Left lung (tissue), 4 donors: ENCODE measurements at regions not wholly inside any gene's neighbourhood (a gene's known extent, or its start where the extent isn't known, plus 50 kb on each side); places are given as distances from the start of the nearest gene placed in this dataset.

Experiments used
- ATAC-seq: fragments of 200-7000 bp; cut with Tn5 transposase; one replicate; pipeline ENCODE4 v1.9.1; 2020; ENCODE audit warnings: moderate library complexity
- DNase-seq, 4 donors: peaks; one replicate each; pipeline ENCODE4 v3.0.0-alpha.2; 2013 to 2020
- H3K27ac ChIP-seq, 2 donors: fragments of 200-600 bp; sonication (generic) in 1 of 2; one replicate each; pipeline versions ENCODE4 v1.5.0 to v1.8.0; 2020 to 2021
- H3K27me3 ChIP-seq, 2 donors: fragments of 200-600 bp; sonication (generic) in 1 of 2; one replicate each; pipeline versions ENCODE4 v1.5.0 to v1.8.0; 2020 to 2021
- H3K36me3 ChIP-seq, 2 donors: fragments of 200-600 bp; sonication (generic) in 1 of 2; one replicate each; pipeline versions ENCODE4 v1.5.0 to v1.8.0; 2020 to 2021
- H3K4me1 ChIP-seq, 2 donors: fragments of 200-600 bp; one replicate each; pipeline ENCODE4 v1.8.0; 2021
- H3K4me3 ChIP-seq, 2 donors: fragments of 200-600 bp; sonication (generic) in 1 of 2; one replicate each; pipeline versions ENCODE4 v1.5.0 to v1.8.0; 2020 to 2021; ENCODE audit warnings: mild to moderate bottlenecking in 1 of 2
- H3K9me3 ChIP-seq, 2 donors: fragments of 200-600 bp; sonication (generic) in 1 of 2; one replicate each; pipeline versions ENCODE4 v1.5.0 to v1.8.0; 2020 to 2021
- CTCF ChIP-seq, 2 donors: fragments of 200-600 bp; sonication (generic) in 1 of 2; IDR thresholded peaks; one replicate each; pipeline versions ENCODE4 v1.5.0 to v1.8.0; 2021; ENCODE audit warnings: antibody characterized with exemption in 2 of 2
- intact Hi-C, 2 donors: fragments of 100-400 bp; cut with DNase I; formaldehyde crosslinking; loops; one replicate each; pipeline versions ENCODE4 v1.11.2 to v1.14.2; 2022
- donor health status: DM: no; HTN: yes; CAD: no.
- donor health status: DM: no; HTN: no; CAD: no.

- H3K27me3 ChIP-seq = no peaks in the 10 kb centered on the region
- H3K4me3 ChIP-seq = no peak overlapping the region
- no peaks in the 10 kb centered on the region for H3K9me3 ChIP-seq
- no peak for ATAC-seq
- intact Hi-C loops = no loop called here
- H3K36me3 ChIP-seq = no peaks in the 10 kb centered on the region
- H3K27ac ChIP-seq = no peak overlapping the region
- no peak for DNase-seq
- H3K4me1 ChIP-seq = peaks cover 6 to 17% of the 10 kb centered on the region in 2 donors
- no peak for TF ChIP-seq CTCF (IDR thresholded peaks at IDR 0.05)
Measured at GRCh38 chr1:212182579-212182978, 102.6 kb upstream of the PPP2R5A start.

- no peak overlapping the region for H3K4me3 ChIP-seq
- peak; percentile 79 for ATAC-seq
- H3K4me1 ChIP-seq = peaks cover 0 to 32% of the 10 kb centered on the region in 2 donors
- no peak for DNase-seq
- no peak for TF ChIP-seq CTCF (IDR thresholded peaks at IDR 0.05)
- no peaks in the 10 kb centered on the region for H3K27me3 ChIP-seq
- no peaks in the 10 kb centered on the region for H3K9me3 ChIP-seq
- no peaks in the 10 kb centered on the region for H3K36me3 ChIP-seq
- peak overlapping the region in 1 of 2 donors; percentile 33 for H3K27ac ChIP-seq
- intact Hi-C loops = no loop called here
Measured at GRCh38 chr1:212186427-212187207, 98.6 kb upstream of the PPP2R5A start.

- intact Hi-C loops = no loop called here
- H3K27ac ChIP-seq = peak overlapping the region in 1 of 2 donors; percentile 34
- H3K4me3 ChIP-seq = no peak overlapping the region
- no peak for ATAC-seq
- H3K9me3 ChIP-seq = no peaks in the 10 kb centered on the region
- peaks cover 0 to 32% of the 10 kb centered on the region in 2 donors for H3K4me1 ChIP-seq
- H3K36me3 ChIP-seq = no peaks in the 10 kb centered on the region
- DNase-seq = no peak
- TF ChIP-seq CTCF (IDR thresholded peaks at IDR 0.05) = no peak
- no peaks in the 10 kb centered on the region for H3K27me3 ChIP-seq
Measured at GRCh38 chr1:212188599-212189351, 96.4 kb upstream of the PPP2R5A start.

- peak overlapping the region in 1 of 2 donors; percentile 15 for H3K27ac ChIP-seq
Measured at GRCh38 chr1:212189352-212189738, 95.9 kb upstream of the PPP2R5A start.

More at GRCh38 chr1:212189352-212189738, 95.9 kb upstream of the PPP2R5A start:
- TF ChIP-seq CTCF (IDR thresholded peaks at IDR 0.05) = no peak
- H3K9me3 ChIP-seq = no peaks in the 10 kb centered on the region
- no peaks in the 10 kb centered on the region for H3K36me3 ChIP-seq
- peaks cover 0 to 28% of the 10 kb centered on the region in 2 donors for H3K4me1 ChIP-seq
- no peak for ATAC-seq
- H3K27me3 ChIP-seq = no peaks in the 10 kb centered on the region
- intact Hi-C loops = no loop called here
- DNase-seq = no peak
- H3K4me3 ChIP-seq = no peak overlapping the region
